GM21786 (cell line): ENCODE measurements at regions not wholly inside any gene's neighbourhood (a gene's known extent, or its start where the extent isn't known, plus 50 kb on each side); places are given as distances from the start of the nearest gene placed in this dataset.
A peak's percentile ranks its signal among the peaks of the same experiment; 100 is the strongest.
"Not testable (repeated sequence)": the region's sequence is repeated elsewhere in the genome, so short reads cannot be mapped to it uniquely, and the experiment has no call there.

Experiments
- ATAC-seq: cut with Tn5 transposase; IDR thresholded peaks from one replicate; pipeline ENCODE4 v1.9.1; 2021; ENCODE audit not compliant: unreplicated experiment

DNA sequence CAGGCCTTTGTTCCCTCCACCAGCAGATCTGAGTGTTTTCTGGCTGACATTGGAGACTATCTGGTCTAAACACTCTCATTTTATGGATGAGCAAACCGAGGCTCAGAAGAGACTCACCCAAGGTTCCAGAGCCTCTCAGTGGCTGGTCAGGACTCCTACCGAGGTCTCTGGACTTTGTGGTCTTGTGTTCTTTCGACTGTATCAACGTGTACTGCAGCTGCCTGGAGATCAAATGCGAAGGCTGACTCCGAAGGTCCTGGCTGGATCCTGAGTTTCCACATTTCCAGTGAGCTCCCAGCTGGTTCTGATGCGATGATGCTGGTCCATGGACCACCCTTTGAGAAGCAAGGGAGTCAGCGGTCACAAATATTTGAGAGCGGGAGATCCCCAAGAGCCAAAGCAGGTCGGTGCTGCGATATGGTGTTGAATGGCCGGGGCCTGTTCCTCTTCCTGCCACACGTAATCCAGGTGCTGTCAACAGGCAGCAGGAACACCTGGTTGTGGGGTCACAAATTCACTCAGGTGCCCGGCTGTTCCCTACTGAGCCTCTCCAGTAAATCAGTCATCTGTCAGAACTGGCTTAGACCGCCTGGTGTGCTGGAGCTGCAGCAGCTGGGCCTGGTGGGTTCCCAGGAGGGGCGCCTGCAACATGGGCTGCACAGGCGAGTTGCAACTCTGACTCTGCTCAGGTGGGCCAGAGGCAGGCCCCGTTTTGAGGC lies 94.8 kb upstream of the USP24 start:
- no peak for ATAC-seq

DNA sequence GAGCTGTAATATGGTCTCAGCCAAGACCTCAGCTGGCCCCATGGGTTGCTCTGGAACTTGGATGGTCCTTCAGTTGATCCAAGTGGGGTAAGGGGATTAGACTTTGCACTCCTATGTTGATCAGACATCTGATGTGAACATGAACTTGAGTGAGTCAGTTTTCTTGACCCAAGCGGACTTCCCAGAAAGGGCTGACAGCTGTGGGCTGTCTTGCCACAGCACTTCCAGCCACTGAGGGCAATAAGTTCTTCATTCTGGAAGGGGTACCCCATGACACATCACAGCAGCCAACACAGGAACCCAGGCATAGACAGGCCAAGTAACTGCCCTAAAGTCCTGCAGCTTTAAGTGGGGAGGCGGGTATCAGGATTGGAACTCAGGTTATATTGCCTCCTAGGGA lies 93.9 kb upstream of the USP24 start:
- no peak for ATAC-seq

DNA sequence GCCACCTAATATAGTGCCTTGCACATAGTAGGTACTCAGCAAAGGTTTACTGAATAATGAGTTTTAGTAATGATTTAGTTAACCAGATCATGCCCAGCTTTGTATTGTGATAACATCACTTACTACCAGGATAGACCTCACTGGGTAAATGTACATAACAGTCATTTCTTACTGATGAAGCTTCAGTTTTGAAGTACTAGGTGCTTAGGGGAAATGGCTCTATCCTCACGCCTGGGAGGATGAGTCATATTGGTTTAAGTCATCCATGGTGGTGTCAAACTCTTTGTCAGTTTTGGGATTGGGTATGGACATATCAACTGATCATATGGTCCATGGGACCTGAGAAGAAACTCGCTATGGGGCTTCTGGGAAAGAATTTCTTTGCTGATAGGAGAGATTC lies 90.6 kb upstream of the USP24 start:
- ATAC-seq = no peak

DNA sequence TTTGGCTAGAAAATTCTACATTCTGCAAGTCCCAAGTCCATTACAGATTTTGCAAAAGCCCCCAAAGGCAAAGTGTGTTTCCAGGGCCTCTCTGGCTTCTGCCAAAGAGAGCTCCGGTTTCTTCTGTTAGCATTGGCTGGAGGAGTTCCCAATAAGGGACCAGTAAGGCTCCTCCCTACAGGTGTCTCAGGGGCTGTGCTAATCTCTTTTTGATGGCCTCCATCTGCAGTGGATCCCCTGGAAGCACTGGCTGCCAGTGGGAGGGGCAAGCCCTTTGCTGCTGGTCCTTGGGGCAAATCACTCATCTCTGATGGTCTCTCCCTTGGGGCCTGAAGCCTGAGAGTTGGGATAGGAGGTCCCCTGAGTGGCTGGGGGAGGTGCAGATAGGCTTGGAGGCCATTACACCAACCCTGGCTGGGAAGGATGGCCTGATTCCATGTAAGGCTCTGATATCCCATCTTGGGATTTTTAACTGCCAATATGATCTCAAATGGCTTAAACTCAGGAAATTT lies 89.1 kb upstream of the USP24 start:
- no peak for ATAC-seq

DNA sequence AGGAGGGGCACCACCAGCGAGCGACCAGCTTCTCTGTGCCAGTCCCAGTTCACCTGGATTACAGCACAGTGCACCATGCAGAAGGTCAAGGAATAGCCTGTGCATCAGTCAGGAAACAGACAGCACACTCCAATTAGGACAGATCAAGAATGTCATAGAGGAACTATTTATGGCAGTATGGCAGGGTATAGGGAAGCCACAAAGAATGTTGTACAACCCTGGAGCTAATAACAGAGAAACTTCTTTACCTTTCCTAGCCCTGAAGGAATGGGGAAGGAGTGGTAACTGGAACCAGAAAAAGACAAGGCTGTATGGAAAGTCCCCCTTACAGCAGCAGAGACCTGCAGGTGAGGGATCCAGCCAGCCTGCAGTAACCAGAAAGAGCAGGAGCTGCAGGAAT lies 87.8 kb upstream of the USP24 start:
- no peak for ATAC-seq

DNA sequence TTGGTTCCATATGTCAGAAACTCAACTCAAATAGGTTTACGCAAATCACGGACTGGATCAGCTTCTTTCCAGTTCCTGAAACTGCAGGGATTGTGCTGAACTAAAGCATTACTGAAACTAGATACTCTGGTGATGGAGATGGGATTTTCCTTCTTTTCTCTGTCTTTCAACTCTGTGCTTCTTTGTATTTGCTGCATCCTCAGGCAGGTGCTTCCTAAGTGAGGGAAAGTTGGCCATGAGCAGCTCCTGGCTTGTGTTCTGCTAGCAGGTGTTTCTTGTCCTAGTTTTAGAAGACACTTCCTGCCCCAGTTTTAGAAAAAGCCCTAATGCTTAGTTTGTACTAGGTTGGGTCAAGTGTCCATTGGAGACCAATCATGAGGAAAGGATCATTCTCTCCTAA lies 86.7 kb upstream of the USP24 start:
- ATAC-seq = no peak

DNA sequence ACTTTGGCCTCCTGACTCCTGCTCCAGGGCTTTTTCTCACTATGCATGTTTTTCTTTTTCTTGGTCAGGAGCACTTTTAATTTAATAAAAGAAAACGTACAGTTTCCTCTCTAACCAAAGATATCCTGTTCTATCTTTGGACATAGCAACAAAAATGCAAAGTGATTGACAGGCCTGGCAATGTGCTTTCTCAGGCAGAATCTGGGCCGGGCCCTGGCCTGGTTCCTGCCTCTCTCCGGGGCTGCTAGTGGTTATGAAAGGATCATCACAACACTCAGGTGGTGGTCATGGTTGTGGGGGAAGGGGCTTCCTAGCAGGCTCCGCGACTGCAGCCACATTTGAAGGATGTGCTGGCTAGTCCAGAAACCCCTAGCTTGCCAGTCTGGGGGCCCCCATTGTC lies 85.8 kb upstream of the USP24 start:
- ATAC-seq = no peak

DNA sequence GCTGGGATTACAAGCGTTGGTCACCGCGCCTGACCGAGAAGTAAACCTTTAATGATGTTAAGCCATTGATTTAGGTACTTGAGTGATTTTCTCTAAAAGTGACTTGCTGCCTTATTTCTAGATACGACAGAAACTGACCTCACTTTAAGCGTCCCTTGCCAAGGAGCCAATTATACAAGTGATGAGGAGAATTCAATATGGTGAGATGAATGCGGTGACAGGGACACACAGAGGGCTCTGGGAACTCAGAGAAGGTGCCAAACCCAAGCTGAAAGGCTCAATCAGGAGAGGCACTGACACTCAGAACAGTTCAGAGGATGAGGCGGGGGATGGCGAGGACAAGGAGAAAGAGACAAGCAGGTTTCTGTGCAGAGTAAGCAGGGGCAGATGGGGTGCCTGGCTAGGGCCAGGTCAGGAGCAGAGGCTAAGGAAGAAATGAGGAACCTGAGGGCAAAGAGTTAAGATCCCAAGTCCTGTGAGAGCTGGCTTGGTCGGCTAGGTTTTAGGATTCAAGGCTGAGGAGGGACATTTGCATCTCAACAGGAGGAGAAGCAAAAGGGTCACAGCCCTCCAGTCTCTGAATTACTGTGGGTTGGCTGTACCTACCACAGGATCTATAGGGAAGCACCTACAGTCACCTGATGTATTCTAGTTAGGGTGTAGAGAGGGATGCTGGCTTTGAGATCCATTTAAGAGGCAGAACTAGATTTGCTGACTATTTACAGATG lies 83.2 kb upstream of the USP24 start:
- ATAC-seq = no peak

DNA sequence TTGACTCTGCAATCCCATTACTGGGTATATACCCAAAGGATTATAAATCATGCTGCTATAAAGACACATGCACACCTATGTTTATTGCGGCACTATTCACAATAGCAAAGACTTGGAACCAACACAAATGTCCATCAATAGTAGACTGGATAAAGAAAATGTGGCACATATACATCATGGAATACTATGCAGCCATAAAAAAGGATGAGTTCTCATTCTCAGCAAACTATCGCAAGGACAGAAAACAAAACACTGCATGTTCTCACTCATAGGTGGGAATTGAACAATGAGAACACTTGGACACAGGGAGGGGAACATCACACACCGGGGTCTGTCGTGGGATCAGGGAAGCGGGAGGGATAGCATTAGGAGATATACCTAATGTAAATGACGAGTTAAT lies 81.1 kb upstream of the USP24 start:
- not testable (repeated sequence) for ATAC-seq

DNA sequence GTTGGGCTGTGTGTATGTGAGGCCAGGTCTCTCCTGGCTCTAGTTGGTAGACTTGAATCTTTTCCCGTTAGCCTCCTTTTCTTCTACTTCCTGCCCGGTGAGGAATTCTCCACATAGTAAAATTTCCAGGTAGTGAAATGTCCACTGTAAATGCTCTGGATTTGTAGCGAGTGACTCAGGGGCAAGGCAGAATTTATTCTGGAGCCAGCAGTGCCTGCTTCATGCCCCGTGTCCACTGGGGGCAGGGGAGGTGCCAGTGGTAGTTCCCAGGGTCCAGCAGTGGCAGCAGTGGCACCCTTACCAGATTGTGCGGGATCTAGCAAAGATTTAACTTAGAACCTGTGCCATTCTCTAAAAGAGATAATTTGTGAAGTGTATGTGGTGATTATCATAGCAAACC lies 74.5 kb upstream of the USP24 start:
- no peak for ATAC-seq

DNA sequence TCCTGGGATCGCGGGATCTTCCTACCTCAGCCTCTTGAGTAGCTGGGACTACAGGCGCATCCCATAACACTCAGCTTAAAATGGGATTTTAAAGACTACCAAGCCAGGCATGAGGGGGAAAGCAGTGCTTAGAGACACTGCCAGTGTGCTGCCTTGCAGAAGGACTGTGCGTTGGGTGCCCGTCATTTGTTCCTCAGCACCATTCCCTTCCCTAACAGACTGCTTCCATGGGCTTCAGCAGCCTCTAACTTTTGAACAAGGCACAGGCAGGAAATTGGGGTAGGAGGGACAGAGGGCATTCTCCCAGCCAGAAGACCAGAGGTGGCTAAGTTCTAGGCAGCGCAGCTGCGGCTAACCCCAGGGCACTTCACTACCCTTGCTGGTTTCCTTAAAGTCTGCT lies 73.9 kb upstream of the USP24 start:
- no peak for ATAC-seq

DNA sequence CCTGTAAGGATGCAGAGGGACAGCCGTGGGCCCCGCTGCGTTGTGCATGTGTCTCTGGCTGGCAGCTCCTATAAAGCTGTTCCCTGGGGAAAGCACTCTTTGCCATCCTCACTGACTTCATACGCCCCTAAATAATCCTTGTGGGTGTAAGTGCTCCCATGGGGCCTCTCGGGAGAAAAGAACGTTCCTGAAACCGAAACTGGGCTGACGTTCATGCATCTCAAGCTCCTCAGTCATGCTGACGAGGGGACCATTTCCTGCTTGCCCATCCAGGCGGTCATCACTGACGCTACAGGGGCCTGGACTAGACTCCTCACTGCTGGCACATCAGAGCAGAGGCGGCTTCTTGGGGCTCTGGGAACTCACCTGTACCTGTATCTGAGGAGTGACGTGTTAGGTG lies 73.1 kb upstream of the USP24 start:
- peak; percentile 93 for ATAC-seq

DNA sequence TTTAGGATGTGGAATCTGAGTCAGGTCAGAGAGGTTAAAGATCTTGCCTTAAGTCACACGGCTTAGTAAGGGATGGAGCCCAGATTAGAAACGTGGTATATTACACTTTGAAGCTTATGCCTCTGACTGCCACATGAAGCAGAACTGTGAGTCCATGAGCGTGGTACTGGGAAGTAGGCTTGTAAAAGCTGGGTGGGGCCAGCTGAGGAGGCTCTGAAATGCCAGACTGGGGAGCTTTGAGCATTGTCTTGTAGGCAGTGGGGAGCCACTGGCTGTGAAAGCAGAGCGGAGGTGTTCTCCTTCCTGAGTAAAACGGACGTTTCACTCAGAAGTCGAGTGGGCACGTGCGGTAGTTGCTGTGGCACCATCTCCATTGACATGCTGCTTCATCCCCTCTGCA lies 72.6 kb upstream of the USP24 start:
- ATAC-seq = peak; percentile 22

DNA sequence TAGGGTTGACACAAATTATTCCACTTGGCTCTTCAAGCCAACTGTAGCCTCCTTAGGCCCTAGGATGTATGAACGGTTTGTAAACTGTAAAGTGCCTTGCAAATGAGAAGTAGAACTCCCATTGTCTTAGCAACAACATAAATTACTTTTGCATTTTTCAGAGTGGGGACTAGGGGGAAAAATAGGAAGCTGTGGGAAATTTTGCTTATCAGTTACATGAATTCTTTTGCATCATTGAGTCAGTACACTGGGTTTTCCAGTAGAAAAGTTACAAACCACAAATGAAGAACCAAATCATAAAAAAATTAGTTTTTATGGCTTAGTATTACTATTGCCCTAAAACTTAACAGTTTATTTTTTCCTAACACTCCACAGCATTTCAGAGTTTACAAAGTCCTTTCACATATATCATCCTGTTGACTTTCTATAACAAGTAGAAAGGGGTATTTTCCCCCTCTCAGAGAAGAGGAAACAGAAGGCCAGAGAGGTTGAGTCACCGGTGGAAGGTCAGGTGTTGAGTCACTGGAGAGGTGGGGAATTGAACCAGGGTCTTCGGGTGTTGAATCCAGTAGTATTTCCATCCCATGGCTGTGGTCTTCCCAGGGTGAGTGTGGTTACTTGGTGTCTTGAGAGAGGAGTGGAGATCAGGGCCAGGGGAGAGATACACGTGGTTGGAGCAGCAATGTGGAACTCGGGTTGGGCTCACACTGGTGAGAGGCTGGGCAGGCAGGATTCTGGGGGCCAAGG lies 71.9 kb upstream of the USP24 start:
- ATAC-seq = no peak

DNA sequence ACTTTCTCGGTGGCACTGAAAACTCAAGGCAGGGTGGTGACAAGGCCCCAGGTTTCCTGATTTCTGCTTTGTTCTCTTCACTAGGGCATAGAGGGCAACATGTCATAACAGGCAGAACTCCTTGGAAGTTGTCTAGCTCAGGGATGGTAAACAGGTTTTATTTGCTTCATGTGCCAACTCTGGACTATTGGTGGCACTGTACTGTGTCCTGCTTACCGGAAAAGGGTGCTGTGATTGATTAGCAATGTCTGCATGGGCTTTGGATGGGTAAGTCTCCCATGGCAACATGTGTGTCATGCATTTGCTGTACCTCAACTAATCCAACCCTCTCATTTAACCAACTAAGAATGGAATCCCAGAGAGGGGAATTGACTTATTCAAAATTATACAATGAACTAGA lies 70.7 kb upstream of the USP24 start:
- ATAC-seq = no peak

DNA sequence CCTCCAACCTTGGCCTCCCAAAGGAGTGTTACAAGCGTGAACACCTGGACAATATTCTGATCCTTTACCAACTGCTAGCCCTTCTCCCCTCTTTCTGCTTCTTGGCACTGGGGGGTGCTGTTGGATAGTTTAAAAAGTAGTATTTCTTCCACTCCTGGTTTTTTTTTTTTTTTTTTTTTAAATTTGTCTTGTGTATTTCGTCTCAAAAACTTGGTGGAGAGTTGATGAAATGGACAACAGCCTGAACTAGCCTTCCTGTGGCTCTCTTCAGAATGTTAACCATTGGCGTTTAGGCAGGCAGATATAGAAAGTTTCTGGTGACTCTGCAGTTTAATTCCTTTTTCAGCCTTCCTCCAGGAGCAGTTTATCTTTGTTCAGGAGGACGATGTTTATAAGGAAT lies 69.7 kb upstream of the USP24 start:
- no peak for ATAC-seq

DNA sequence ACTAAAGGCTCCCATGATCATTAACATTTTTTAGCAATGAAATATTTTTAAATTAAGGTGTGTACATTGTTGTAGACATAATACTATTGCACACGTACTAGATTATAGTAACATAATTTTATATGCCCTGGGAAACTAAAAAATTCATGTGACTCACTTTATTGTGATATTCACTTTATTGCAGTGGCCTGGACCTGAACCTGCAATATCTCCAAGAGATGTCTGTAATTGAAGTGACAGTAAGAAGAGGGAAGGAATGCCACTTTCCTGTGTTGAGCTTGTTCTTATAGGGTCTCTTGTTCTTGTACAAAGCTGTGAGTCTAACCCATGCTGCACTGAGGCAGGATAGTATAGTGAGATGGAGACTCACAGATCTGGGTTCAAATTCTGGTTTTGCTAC lies 66.9 kb upstream of the USP24 start:
- no peak for ATAC-seq

DNA sequence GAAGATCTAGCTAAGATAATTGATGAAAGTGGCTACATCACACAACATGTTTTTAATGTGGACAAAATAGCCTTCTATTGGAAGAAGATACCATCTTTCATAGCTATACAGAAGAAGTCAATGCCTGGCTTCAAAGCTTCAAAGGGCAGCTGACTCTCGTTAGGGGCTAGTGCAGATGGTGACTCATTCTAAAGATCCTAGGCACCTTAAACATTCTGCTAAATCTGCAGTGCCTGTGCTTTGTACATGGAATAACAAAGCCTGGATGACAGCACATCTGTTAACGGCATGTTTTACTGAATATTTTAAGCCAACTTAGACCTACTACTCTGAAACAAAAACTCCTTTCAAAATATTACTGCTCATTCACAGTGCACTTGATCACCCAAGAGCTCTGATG lies 65.6 kb upstream of the USP24 start:
- no peak for ATAC-seq

DNA sequence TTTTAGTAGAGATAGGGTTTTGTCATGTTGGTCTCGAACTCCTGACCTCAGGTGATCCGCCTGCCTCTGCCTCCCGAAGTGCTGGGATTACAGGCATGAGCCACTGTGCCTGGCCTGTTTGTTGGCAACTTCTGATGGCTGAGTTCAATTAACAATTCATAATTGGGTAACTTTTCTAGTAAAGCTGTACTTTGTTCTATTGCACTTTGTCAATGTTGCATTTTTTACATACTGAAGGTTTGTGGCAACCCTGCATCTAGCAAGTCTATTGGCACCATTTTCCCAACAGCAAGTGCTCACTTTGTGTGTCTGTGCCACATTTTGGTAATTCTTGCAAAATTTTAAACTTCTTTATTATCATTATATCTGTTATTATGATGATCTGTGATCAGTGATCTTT lies 64.5 kb upstream of the USP24 start:
- ATAC-seq = no peak

DNA sequence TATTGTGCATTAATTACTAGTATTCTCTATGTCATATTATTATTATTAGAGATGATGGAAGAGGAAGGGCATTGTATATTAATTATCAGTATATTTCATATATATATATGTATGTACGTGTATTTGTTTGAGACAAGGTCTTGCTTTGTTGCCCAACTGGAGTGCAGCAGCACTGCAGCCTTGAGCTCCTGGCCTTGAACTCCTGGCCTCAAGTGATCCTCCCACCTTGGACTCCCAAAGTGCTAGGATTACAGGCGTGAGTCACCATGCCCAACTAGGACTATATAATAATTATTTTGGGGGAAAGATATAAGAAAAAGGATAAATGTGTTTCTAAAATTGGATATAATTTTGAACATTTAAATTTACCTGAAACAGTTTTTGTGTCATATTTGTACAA lies 63.2 kb upstream of the USP24 start:
- no peak for ATAC-seq

DNA sequence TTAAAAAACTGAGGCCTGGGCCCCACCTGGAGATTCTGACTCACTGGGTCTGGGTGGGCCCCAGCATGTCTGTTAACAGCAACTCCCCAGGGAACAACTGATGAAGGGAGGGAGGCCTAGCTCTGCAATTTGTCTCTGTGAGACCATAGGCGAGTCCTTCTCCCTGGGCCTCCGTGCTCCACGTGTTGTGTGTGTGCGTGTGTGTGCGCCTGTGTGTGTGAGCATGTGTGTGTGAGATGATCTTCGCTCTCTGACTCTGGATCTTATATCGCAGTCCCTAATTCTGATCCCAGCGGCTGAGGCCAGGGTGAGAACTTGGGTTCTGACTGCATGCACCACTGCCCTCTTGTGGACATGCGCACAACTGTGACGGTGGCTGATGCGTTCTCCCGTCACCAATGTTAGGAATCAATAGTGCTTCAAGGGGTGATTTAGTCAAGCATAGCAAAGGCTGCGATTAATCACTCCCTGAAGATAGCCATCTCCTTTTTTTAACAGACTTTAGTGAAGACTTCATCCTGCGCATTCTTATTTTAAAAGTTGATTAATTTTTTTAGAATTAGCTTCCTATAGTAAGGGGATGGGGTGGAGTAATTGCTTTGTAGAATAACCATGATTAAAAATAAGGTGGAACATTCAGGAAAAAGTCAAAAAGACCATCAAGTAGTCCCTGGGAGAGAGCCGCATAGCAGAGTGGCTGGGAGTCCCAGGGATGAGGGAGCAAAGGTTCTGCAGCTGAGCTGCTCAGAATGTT lies 62.4 kb upstream of the USP24 start:
- ATAC-seq = peak; percentile 95
